GM19351 (cell line): ENCODE measurements at regions not wholly inside any gene's neighbourhood (a gene's known extent, or its start where the extent isn't known, plus 50 kb on each side); places are given as distances from the start of the nearest gene placed in this dataset.

Source experiments
- ATAC-seq: cut with Tn5 transposase; IDR thresholded peaks from one replicate; pipeline ENCODE4 v1.9.1; 2021; ENCODE audit warnings: mild to moderate bottlenecking, moderate library complexity; ENCODE audit not compliant: unreplicated experiment

DNA sequence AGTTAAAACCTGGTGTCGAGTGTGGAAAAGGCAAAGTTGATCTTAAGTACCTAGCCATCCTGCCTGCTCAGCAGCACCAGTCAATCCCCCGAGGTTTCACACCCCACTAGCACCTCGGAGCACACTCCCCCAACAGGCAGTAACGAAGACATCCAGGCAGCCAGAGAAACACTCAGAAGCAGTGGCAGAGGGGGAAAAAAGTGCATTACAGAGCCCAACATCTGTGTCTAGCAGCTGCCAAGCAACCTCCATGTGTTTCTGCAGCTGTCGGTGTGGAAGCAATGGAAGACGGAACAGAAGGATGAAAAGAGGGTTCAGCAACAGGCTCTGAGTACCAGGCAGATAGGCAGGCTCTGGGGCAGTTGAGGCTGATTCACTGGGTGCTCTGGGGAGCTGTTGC, 73.4 kb upstream of the PROX1 start:
- no peak for ATAC-seq

DNA sequence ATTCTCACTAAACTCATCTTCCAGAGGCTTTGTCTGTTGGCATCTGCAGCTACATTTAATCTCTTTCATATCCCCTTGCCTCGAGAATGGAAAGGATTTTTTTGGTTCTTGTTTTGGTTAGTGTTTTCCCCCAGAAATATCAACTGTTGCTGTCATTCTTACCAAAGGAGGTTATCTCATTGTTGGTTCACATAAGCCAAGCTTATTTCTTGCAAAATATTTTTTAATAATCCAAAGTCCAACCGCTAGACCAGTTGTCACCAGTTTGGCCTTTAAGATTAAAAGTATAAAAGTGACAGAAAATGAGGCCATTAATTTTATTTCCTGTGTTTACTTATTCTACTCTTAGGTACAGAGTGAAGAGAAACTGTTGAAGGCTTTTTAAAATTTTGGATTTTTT, 66.5 kb upstream of the PROX1 start:
- ATAC-seq, result no peak

DNA sequence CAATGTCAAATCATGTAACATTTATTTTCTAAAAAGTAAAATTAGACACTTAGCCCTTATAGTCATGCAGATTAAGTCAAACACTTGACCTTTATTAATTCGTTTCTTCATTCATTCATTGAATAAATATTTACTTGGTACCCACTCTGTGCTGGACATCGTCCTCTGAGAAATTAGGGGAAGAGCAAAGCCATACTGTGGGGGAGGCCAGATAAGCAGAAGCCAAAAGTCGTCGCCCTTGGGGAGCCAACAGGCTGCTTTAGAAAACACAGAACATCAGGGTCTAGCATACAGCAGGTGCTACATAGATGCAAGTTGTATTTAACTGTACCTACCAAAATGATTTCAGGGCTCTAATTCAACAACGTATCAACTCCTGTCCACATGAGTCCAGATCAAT, 66.1 kb upstream of the PROX1 start:
- no peak for ATAC-seq

DNA sequence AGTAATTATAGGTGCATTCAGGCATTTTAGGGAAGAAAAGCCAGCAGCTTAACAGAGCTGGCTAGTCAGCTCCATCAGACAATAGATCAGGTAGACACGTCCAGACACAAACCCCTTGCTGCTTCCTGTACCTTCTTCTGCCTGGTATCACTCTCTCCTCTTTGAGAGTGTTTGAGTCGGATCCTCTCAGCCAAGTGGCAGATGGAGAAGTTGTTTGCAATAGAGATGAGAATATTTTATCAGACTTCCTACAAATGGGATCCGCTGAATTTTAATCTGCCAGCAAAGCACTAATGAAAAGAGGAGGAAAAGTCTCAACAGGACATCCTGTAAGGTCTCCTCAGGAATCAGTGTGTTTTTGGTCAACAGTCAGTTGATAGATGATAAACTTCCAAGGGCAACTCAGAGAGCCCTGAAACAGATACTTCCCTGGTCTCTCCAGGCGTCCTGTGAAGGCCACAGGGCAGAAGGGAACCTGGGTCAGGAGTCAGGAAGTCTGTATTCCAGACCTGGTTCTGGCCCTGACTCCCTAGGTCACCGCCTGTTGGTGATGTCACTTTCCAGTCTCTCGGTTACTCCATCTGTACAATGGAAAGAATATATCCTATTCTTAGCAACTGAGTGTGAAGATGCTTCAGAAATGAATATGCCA, 62.1 kb upstream of the PROX1 start:
- no peak for ATAC-seq

DNA sequence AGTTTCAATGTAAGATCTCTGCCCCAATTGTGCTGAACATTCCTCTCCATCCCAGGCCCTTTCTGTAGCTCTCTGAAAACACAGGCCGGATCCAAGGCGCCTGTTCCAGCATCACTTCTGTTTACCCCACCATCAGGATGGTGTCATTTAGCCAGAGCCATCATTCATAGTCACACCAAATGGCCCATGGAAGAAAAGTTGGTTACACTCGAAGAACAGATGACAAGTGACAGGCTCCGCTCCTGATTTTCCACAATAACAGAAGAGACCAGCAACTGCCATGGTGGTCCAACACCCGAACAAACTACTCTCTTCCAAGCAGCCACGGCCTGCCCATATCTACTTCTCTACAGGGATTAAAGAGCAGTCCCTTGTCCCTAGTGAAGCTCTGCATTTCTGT, 59.9 kb upstream of the PROX1 start:
- no peak for ATAC-seq

DNA sequence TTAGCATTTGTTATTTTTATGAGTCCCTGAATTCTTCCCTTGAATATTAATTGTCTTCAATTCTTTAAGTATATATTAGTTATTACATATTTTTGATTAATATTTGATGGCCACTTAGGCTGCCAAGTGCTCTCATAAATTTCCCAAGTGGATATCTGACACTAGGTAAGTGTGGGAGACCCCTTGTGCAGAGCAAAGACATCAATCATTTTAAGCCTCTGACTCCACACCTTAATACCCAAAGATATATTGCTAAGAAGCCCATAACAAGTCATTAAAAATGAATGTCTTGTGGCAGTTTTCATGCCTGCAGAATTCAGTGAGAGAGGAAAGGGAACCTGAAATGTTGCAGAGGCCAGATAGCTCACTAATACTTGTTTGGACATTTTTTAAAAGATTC, 58.4 kb upstream of the PROX1 start:
- ATAC-seq, result no peak

DNA sequence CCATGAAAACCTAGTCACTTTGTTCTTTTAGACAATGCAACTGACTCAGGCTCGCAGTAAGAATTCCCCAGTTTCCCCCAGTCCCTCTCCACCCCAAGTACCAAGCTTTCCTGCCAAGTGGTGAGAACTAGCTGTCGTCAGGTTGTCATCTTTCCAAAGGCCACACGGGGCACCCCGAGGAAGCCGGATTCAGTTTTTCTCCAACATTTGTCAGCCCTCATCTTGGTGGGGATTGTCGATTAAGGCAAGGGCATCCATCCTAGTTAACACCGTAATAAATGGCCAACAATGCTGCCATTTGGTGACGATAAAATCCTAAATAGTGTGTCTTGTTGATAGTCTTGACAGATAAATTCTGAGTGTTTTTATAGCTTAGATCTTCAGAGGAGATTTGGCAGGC, 55.9 kb upstream of the PROX1 start:
- no peak for ATAC-seq

DNA sequence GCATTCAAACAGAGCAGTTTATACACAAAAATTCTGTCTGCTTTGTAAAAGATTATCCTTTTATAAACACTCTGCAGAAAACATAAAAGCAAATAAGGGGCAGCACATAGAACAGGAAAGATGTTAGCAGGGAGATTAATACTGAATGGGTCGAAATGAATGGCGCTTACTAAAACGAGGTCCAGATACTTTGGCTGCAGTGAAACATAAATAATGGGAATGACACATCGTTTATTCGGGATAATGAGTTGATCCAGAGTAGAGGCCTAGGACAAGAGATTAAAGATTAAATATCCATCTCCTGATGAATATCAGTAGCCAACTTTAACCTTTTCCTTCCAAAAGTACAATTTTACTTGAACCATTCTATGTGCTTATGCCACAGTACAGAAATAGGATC, 54.4 kb upstream of the PROX1 start:
- no peak for ATAC-seq

DNA sequence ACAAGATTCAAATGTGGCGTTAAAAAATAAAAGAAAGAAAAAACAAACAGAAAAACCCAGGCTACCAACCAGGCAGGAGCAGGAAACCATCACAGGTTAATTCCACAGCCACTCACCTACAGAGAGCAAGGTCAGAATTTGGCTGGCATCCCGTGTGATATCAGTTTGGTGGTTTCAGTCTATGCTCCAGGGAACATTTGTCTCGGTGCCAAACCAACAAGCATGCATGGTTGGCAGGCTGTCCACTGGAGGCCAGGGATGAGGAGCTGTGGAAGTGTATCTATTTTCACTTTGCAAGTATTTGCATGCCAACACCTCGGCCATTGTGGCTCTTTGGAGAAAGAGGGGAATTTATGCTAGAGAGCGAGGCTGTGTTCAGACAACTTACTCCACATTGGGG, 53.1 kb upstream of the PROX1 start:
- no peak for ATAC-seq

DNA sequence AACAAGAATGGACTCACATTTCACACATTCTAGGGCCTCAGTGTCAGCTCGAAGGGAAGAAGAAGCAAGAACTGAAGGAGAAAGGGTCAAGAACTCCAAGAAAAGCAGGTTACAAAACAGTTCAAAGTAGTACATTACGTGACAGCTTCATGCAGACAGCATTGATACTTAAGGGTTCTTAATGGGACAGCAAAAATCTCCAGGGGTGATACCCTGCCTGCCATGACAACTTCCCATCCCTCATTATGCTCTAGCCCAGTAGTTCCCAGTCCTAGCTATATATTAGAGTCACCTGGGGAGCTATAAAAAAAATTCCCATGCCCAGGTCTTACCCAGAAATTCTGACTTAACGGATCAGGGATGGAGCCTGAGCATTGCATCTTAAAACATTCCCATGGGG, 51.2 kb upstream of the PROX1 start:
- ATAC-seq, result no peak
